ENCODE measurements at regions not wholly inside any gene's neighbourhood (a gene's known extent, or its start where the extent isn't known, plus 50 kb on each side); places are given as distances from the start of the nearest gene placed in this dataset.

GRCh38 chr7:106773721-106774120 is 91.4 kb upstream of the PIK3CG start:
- Histone ChIP-seq H3K9me3 (ENCODE audit: control insufficient read depth, low read depth, low read length) (no peaks in the 10 kb centered on the region), H3K23ac (ENCODE audit: insufficient read length, low read depth, low read length) (no peak overlapping the region), H4K8ac (replicated peaks; ENCODE audit: insufficient read length, low read depth, low read length) (no peak overlapping the region), H2BK120ac (ENCODE audit: low read depth, low read length, poor library complexity, severe bottlenecking) (no peak overlapping the region), H3K23me2 (ENCODE audit: insufficient read length, low read depth, low read length, poor library complexity, severe bottlenecking) (no peaks in the 10 kb centered on the region), H3K18ac (ENCODE audit: insufficient read length, low read depth, low read length) (no peak overlapping the region), H3K27ac (ENCODE audit: insufficient read length, low read depth, low read length) (no peak overlapping the region), H2BK20ac (ENCODE audit: low read depth, low read length, poor library complexity, severe bottlenecking) (no peak overlapping the region), H3K27me3 (ENCODE audit: insufficient read depth, low read length) (no peaks in the 10 kb centered on the region), H2AFZ (ENCODE audit: low read length) (no peak overlapping the region), H3K4me2 (ENCODE audit: insufficient read depth, insufficient read length, low read length) (no peak overlapping the region), H2BK5ac (ENCODE audit: insufficient read length, low read length) (no peak overlapping the region), H3K9ac (ENCODE audit: extremely low read depth, insufficient read length, low read length) (no peak overlapping the region), H3K4me1 (ENCODE audit: insufficient read depth, low read length) (peaks cover 5% of the 10 kb centered on the region; the same call in 1 of the 2 replicates), H2AK5ac (ENCODE audit: insufficient read length, low read length) (no peak overlapping the region), H3T11ph (ENCODE audit: low read length) (no peak overlapping the region), H3K79me2 (ENCODE audit: insufficient read depth, low read length) (no peaks in the 10 kb centered on the region), H4K91ac (ENCODE audit: insufficient read length, low read depth, low read length) (no peak overlapping the region), H4K20me1 (ENCODE audit: control insufficient read depth, insufficient read depth, insufficient read length) (no peaks in the 10 kb centered on the region), H3K79me1 (ENCODE audit: insufficient read depth, low read depth, low read length, poor library complexity, severe bottlenecking) (no peaks in the 10 kb centered on the region), H3K14ac (ENCODE audit: insufficient read depth, low read length) (no peak overlapping the region), H3K56ac (ENCODE audit: insufficient read length, low read depth, low read length) (no peak overlapping the region), H3K4ac (ENCODE audit: low read depth, low read length) (no peak overlapping the region), H2BK12ac (ENCODE audit: insufficient read length, low read depth, low read length) (no peak overlapping the region), H2BK15ac (ENCODE audit: low read depth, low read length) (no peak overlapping the region), H4K5ac (ENCODE audit: insufficient read length, low read depth, low read length) (no peak overlapping the region)
- H3K27me3 Mint-ChIP-seq (ENCODE audit: low read depth): no peaks in the 10 kb centered on the region
- TF ChIP-seq, protein P1, sequence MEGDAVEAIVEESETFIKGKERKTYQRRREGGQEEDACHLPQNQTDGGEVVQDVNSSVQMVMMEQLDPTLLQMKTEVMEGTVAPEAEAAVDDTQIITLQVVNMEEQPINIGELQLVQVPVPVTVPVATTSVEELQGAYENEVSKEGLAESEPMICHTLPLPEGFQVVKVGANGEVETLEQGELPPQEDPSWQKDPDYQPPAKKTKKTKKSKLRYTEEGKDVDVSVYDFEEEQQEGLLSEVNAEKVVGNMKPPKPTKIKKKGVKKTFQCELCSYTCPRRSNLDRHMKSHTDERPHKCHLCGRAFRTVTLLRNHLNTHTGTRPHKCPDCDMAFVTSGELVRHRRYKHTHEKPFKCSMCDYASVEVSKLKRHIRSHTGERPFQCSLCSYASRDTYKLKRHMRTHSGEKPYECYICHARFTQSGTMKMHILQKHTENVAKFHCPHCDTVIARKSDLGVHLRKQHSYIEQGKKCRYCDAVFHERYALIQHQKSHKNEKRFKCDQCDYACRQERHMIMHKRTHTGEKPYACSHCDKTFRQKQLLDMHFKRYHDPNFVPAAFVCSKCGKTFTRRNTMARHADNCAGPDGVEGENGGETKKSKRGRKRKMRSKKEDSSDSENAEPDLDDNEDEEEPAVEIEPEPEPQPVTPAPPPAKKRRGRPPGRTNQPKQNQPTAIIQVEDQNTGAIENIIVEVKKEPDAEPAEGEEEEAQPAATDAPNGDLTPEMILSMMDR (conservative IDR thresholded peaks at IDR 0.05): no peak
- H3K4me3 Mint-ChIP-seq: no peak overlapping the region
- H3K9me3 Mint-ChIP-seq: no peaks in the 10 kb centered on the region
- no peaks in the 10 kb centered on the region for H3K36me3 Mint-ChIP-seq (ENCODE audit: insufficient read depth in 1 of 3, low read depth in 3 of 3)
- H3K4me1 Mint-ChIP-seq: peaks cover 13 to 15% of the 10 kb centered on the region in 2 experiments
- WGBS (ENCODE audit: extremely low coverage, insufficient read length, low lambda C conversion rate): no CpG with 5 or more reads among the region's 2 CpGs
- no peak overlapping the region for H3K27ac Mint-ChIP-seq
- DNase-seq: no peak
